ENCODE measurements at regions not wholly inside any gene's neighbourhood (a gene's known extent, or its start where the extent isn't known, plus 50 kb on each side); places are given as distances from the start of the nearest gene placed in this dataset.

DNA sequence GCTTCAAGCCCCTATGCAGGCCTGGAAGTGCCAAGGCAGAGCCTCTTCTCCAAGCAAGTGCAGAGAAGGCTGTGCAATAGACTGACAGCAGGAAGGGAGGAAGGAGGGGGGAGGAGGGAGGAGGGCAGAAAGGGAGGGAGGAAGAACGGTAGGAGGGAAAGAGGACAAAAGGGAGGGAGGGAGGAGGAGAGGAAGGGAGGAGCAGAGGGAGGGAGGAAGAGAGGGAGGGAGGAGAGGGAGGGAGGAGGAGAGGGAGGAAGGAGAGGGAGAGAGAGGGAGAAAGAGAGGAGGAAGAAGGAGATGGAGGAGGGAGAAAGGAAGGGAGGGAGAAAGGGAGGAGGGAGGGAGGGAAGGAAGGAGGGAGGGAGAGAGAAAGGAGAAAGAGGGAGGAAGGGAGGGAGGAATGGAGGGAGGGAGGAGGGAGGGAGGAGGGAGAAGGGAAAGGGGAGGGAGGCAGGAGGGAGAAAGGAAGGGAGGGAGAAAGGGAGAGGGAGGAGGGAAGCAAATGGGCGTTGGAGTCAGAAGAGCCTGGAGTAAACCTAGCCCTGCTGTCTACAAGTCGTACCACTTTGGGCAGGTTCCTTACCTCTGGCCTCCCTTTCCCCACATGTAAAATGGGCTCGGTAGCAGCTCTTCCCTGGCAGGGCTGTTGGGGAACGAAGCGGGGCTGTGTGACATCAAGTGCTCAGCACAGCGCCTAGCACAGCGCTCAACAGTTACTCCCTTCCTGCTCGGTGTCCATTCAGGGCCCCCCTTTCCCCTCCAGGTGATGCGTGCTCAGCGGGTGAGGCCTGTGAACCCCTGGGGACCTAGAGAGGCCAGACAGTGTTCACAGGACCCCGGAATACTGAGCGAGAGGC lies 244.6 kb downstream of the NPHP4 start:
- TF ChIP-seq, protein P1, sequence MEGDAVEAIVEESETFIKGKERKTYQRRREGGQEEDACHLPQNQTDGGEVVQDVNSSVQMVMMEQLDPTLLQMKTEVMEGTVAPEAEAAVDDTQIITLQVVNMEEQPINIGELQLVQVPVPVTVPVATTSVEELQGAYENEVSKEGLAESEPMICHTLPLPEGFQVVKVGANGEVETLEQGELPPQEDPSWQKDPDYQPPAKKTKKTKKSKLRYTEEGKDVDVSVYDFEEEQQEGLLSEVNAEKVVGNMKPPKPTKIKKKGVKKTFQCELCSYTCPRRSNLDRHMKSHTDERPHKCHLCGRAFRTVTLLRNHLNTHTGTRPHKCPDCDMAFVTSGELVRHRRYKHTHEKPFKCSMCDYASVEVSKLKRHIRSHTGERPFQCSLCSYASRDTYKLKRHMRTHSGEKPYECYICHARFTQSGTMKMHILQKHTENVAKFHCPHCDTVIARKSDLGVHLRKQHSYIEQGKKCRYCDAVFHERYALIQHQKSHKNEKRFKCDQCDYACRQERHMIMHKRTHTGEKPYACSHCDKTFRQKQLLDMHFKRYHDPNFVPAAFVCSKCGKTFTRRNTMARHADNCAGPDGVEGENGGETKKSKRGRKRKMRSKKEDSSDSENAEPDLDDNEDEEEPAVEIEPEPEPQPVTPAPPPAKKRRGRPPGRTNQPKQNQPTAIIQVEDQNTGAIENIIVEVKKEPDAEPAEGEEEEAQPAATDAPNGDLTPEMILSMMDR (IDR thresholded peaks at IDR 0.05 in 2 of 3, conservative IDR thresholded peaks at IDR 0.05 in 1 of 3; ENCODE audit: borderline replicate concordance in 1 of 3, insufficient read depth in 1 of 3, low read depth in 2 of 3, low read length in 2 of 3) = no peak
- TF ChIP-seq POLR2A (IDR thresholded peaks at IDR 0.05; ENCODE audit: borderline replicate concordance, extremely low read depth, insufficient read depth, insufficient read length) (no peak), ZFX (IDR thresholded peaks at IDR 0.05) (no peak), EZH2phosphoT487 (IDR thresholded peaks at IDR 0.05; ENCODE audit: borderline replicate concordance) (no peak), YY1 (IDR thresholded peaks at IDR 0.05; ENCODE audit: extremely low read depth, insufficient replicate concordance, low read depth, low read length) (no peak), ELF1 (IDR thresholded peaks at IDR 0.05; ENCODE audit: borderline replicate concordance, low read depth) (no peak), EGR1 (IDR thresholded peaks at IDR 0.05; ENCODE audit: low read depth) (no peak), EZH2 (IDR thresholded peaks at IDR 0.05) (no peak), ZNF274 (IDR thresholded peaks at IDR 0.05; ENCODE audit: low read depth, low read length) (no peak)
- TF ChIP-seq, protein P2, sequence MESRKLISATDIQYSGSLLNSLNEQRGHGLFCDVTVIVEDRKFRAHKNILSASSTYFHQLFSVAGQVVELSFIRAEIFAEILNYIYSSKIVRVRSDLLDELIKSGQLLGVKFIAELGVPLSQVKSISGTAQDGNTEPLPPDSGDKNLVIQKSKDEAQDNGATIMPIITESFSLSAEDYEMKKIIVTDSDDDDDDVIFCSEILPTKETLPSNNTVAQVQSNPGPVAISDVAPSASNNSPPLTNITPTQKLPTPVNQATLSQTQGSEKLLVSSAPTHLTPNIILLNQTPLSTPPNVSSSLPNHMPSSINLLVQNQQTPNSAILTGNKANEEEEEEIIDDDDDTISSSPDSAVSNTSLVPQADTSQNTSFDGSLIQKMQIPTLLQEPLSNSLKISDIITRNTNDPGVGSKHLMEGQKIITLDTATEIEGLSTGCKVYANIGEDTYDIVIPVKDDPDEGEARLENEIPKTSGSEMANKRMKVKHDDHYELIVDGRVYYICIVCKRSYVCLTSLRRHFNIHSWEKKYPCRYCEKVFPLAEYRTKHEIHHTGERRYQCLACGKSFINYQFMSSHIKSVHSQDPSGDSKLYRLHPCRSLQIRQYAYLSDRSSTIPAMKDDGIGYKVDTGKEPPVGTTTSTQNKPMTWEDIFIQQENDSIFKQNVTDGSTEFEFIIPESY (IDR thresholded peaks at IDR 0.05; ENCODE audit: extremely low read depth, insufficient replicate concordance, low read length) = no peak
- TF ChIP-seq, protein P3, sequence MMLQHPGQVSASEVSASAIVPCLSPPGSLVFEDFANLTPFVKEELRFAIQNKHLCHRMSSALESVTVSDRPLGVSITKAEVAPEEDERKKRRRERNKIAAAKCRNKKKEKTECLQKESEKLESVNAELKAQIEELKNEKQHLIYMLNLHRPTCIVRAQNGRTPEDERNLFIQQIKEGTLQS (IDR thresholded peaks at IDR 0.05) = no peak
- TF ChIP-seq, protein P4, sequence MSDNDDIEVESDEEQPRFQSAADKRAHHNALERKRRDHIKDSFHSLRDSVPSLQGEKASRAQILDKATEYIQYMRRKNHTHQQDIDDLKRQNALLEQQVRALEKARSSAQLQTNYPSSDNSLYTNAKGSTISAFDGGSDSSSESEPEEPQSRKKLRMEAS (IDR thresholded peaks at IDR 0.05) = no peak
- TF ChIP-seq, protein P5, sequence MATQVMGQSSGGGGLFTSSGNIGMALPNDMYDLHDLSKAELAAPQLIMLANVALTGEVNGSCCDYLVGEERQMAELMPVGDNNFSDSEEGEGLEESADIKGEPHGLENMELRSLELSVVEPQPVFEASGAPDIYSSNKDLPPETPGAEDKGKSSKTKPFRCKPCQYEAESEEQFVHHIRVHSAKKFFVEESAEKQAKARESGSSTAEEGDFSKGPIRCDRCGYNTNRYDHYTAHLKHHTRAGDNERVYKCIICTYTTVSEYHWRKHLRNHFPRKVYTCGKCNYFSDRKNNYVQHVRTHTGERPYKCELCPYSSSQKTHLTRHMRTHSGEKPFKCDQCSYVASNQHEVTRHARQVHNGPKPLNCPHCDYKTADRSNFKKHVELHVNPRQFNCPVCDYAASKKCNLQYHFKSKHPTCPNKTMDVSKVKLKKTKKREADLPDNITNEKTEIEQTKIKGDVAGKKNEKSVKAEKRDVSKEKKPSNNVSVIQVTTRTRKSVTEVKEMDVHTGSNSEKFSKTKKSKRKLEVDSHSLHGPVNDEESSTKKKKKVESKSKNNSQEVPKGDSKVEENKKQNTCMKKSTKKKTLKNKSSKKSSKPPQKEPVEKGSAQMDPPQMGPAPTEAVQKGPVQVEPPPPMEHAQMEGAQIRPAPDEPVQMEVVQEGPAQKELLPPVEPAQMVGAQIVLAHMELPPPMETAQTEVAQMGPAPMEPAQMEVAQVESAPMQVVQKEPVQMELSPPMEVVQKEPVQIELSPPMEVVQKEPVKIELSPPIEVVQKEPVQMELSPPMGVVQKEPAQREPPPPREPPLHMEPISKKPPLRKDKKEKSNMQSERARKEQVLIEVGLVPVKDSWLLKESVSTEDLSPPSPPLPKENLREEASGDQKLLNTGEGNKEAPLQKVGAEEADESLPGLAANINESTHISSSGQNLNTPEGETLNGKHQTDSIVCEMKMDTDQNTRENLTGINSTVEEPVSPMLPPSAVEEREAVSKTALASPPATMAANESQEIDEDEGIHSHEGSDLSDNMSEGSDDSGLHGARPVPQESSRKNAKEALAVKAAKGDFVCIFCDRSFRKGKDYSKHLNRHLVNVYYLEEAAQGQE (IDR thresholded peaks at IDR 0.05; ENCODE audit: low read depth) = no peak

Data from HCT116 (cell line).